GM19043 (cell line): ENCODE measurements at regions not wholly inside any gene's neighbourhood (a gene's known extent, or its start where the extent isn't known, plus 50 kb on each side); places are given as distances from the start of the nearest gene placed in this dataset.

Experiments used
- ATAC-seq: cut with Tn5 transposase; IDR thresholded peaks from one replicate; pipeline ENCODE4 v1.9.1; 2021; ENCODE audit warnings: low read depth; ENCODE audit not compliant: unreplicated experiment

DNA sequence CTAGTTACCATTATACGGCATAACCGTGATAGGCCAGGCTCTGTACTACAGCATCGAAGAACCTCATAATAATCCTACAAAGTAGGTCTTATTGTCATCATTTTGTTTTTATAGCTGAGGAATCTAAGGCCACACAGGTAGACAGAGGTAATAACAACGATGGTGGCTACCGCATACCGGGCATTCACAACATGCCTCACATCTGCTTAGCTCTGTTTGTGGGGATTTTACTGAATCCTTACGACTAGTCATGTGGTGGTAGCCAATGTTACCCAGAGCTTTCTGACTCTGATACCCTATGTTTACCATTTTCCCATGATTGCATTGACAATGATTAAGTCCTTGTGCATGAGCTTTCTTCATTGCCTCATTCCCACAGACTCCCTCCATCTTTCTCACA, 269.4 kb downstream of the TCF7L2 start:
- no peak for ATAC-seq

GRCh38 chr10:113221756-113222168, 271.7 kb downstream of the TCF7L2 start:
- no peak for ATAC-seq

- no peak for ATAC-seq
Measured at GRCh38 chr10:113222207-113222606, 272.2 kb downstream of the TCF7L2 start.

DNA sequence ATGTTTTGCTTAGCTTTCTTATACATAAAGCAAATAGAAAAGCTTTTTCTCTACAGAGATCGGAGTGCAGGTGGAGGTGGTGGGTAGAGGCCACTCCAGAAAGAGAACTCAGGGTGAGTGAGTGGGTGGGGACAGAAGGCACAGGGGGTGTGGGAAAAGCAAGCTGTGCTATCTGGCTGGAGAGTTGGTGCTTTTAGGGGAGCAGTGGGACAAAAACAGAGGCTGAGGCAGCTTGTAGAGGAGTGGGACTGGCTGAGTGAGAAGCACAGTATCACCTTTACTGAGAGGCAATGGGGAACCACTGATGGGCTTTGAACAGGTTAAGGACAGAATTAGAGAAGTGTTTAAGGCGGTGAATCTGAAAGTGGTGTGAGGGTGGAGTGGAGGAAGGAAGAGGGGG, 275.3 kb downstream of the TCF7L2 start:
- no peak for ATAC-seq

- no peak for ATAC-seq
Measured at GRCh38 chr10:113225903-113226302, 275.9 kb downstream of the TCF7L2 start.

DNA sequence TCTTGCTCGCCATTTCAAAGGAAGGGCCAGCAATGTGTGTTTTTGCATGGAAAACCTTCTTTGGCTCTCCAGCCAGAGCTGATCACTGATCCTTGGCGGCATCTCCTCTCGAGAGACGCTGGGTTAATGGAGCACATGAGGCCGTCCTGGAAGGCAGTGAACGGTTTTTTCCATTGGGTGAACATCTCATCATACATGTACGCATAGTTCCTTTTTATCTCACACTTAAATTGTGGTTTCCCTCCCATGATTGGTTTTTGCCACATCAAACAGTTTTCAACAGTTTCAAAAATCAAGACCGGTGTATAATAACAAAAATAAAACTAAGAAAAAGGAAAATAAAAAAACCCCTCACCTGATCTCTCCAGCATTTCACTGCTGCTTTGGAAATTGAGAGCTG, 276.4 kb downstream of the TCF7L2 start:
- no peak for ATAC-seq

GRCh38 chr10:113226831-113227445, 276.9 kb downstream of the TCF7L2 start:
- no peak for ATAC-seq

DNA sequence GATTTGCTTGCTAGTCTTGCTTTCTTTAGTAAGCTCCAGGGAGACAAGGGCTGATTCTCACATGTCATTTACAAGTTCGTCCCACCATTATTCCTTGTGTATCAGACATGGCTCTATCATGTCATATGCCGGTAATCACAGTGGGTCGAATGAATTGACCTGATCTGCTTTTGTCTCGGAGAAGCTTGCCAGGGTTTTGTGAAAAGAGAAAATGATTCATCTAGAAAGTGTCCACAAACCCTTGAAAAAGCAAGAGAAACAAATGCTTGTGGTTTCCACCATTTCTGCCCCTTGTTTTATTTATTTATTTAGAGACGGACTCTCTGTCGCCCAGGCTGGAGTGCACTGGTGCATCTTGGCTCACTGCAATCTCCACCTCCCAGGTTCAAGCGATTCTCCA, 278.5 kb downstream of the TCF7L2 start:
- ATAC-seq, result no peak

DNA sequence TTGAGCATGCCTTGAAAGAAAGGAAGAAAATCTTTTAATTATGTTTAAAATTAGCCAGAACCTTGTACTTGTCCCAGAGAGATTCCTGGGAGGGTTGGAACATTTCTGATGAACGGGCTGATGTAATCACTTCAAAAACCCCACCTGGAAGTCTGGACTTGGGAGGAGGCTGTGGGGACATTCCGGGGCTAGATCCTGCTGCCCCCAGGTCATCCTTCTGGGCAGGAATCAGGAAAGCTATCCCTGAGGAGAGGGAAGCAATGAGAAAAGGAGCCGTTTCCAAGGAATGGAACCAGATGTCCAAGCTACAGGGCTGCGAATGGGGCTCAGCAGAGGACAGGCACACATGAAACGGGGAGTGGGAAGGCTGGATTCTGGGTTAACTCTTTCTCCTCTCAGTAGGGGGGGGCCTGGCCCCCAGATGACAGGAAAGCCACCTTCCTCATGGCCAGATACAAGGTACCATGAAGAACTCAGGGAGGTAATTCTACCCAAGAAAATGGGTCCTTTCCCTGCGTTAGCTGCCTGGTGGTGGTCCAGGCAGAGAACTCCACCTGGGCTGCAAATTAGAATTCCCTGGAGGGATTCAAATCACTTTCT, 280.1 kb downstream of the TCF7L2 start:
- no peak for ATAC-seq

- ATAC-seq, result peak; percentile 85
Measured at GRCh38 chr10:113232928-113233511, 283.0 kb downstream of the TCF7L2 start.

DNA sequence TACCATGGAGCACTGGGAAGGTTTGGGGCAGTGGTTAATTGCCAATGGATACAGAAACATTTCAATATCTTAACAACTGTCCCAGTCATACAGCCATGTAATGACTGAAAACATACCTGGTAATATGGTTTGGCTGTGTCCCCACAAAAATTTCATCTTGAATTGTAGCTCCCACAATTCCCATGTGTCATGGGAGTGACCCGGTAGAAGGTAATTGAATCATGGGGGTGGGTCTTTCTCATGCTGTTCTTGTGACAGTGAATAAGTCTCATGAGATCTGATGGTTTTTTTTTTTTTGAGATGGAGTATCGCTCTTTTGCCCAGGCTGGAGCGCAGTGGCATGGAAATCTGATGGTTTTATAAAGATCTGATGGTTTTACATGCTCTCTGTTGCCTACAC, 284.4 kb downstream of the TCF7L2 start:
- ATAC-seq, result no peak

DNA sequence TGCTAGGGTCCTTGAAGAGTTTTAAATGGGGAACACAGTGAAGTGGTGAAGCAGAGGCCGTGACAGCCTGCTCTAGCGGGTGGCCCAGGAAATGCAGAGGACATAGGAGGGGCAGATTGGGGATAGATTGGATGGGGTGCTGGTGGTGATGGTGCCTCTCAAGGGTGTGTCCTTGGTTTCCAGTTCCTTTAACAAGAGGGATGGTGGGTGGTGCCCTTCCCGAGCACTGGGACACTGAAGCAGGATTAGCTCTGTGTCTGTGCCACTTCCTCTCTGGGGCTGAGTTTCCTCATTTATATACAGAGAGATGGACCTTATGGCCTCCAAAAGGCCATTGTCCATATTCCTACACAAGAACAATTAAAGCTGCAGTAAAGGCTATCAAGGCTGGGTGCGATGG, 285.5 kb downstream of the TCF7L2 start:
- ATAC-seq, result no peak

DNA sequence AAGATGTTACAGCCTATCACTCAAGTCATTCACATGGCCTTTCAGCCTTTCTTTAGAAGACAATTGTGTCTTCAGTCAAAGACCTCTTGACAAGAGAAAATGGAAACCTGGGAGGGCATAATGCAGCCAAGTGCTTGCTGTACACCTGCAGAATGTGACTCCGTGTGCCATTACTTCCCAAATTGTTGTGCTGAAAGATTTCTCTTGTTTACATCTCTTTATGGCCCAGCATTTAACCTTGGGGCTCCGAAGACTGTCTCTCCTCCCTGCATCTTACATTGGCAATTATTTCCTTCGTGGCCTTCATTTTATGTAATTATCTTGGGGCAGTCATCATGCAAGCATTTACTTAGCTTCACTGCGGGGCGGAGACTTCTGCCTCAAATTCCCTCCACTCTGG, 287.0 kb downstream of the TCF7L2 start:
- no peak for ATAC-seq

- no peak for ATAC-seq
Measured at GRCh38 chr10:113239566-113240350, 289.7 kb downstream of the TCF7L2 start.

DNA sequence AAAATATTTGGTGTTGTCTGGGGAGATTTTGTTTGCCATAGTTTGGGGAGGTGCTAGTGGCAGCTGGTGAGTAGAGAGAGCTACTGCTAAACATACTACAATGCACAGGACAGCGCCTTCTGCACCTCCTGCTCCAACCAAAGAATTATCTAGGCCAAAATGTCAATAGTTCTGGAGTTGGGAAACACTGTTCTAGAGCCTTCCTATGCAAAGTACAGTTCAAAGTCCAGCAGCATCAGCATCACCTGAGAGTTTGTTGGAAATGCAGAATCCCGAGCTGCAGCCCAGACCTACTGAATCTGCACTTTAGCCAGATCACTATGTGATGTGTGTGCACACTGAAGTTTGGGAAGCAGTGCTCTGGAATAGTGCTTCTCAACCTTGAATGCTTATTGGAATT, 290.7 kb downstream of the TCF7L2 start:
- ATAC-seq, result no peak

- no peak for ATAC-seq
Measured at GRCh38 chr10:113241599-113242360, 291.7 kb downstream of the TCF7L2 start.

- no peak for ATAC-seq
Measured at GRCh38 chr10:113243311-113243710, 293.3 kb downstream of the TCF7L2 start.

DNA sequence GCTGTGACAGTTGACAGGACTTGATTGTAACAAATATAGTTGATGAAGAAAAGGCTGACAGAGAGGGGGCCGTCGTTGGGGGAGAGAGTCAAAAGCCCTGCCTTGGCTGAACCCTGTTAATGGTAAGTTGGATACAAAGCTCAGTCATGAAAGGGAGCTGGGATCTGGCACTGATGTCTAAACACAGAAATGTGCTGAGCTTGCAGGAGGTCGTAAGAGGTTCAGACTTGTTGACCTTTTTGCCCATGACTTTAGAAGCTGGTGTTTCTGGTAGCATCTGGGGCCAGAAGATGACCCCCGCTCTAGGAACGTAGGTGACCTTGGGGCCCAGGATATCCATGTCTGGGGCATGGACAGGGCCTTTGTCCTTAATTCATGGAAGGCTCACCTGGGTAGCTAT, 294.7 kb downstream of the TCF7L2 start:
- ATAC-seq, result no peak

- ATAC-seq, result no peak
Measured at GRCh38 chr10:113245286-113245685, 295.2 kb downstream of the TCF7L2 start.

GRCh38 chr10:113247050-113247449, 297.0 kb downstream of the TCF7L2 start:
- ATAC-seq, result no peak
